ENCODE measurements at regions not wholly inside any gene's neighbourhood (a gene's known extent, or its start where the extent isn't known, plus 50 kb on each side); places are given as distances from the start of the nearest gene placed in this dataset.
A peak's percentile ranks its signal among the peaks of the same experiment; 100 is the strongest.

DNA sequence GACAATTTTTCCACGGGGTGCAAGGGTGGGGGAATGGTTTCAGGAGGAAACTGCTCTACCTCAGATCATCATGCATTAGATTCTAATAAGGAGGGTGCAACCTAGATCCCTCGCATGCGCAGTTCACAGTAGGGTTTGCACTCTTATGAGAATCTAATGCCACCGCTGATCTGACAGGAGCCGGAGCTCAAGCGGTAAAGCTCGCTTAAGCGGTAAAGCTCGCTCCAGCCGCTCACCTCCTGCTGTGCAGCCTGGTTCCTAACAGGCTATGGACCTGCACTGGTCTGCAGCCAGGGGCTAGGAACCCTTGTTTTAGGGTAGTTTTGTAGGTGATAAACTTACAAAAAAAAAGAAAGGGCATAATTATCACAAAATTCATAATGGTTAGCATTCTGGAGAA lies 53.9 kb upstream of the RYR3 start:
- ATAC-seq (no peak), DNase-seq (no peak)
- Histone ChIP-seq H2AFZ (ENCODE audit: low read length) (no peak overlapping the region), H3K27me3 (ENCODE audit: low read length) (peaks cover 65% of the 10 kb centered on the region), H3K9ac (ENCODE audit: low read length) (no peak overlapping the region), H3K4me3 (ENCODE audit: low read length) (no peak overlapping the region), H3K79me2 (ENCODE audit: low read length) (no peaks in the 10 kb centered on the region), H3K27ac (ENCODE audit: low read length) (no peak overlapping the region), H4K20me1 (ENCODE audit: low read length) (no peaks in the 10 kb centered on the region), H3K9me3 (ENCODE audit: low read length) (no peaks in the 10 kb centered on the region), H3K4me2 (ENCODE audit: low read length) (no peak overlapping the region), H3K36me3 (ENCODE audit: low read depth, low read length) (no peaks in the 10 kb centered on the region), H3K9me2 (replicated peaks; ENCODE audit: low read length) (no peaks in the 10 kb centered on the region), H3F3A (ENCODE audit: low read length, unreplicated experiment) (no peaks in the 10 kb centered on the region), H3K4me1 (ENCODE audit: insufficient read depth, low read length) (no peaks in the 10 kb centered on the region)
- CTCF ChIA-PET = no interaction called here
- intact Hi-C loops (cut with micrococcal nuclease) = no loop called here
- no TSS peak for BruUV-seq (replicated peaks)
- TF ChIP-seq, protein P1, sequence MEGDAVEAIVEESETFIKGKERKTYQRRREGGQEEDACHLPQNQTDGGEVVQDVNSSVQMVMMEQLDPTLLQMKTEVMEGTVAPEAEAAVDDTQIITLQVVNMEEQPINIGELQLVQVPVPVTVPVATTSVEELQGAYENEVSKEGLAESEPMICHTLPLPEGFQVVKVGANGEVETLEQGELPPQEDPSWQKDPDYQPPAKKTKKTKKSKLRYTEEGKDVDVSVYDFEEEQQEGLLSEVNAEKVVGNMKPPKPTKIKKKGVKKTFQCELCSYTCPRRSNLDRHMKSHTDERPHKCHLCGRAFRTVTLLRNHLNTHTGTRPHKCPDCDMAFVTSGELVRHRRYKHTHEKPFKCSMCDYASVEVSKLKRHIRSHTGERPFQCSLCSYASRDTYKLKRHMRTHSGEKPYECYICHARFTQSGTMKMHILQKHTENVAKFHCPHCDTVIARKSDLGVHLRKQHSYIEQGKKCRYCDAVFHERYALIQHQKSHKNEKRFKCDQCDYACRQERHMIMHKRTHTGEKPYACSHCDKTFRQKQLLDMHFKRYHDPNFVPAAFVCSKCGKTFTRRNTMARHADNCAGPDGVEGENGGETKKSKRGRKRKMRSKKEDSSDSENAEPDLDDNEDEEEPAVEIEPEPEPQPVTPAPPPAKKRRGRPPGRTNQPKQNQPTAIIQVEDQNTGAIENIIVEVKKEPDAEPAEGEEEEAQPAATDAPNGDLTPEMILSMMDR (conservative IDR thresholded peaks at IDR 0.05; ENCODE audit: low read depth, low read length) = no peak
- TF ChIP-seq EZH2 (IDR thresholded peaks at IDR 0.05; ENCODE audit: low read length, unreplicated experiment) (no peak), EZH2phosphoT487 (IDR thresholded peaks at IDR 0.05; ENCODE audit: borderline replicate concordance, low read length) (no peak)
- POLR2A ChIA-PET (ENCODE audit: unreplicated experiment) = no interaction called here

DNA sequence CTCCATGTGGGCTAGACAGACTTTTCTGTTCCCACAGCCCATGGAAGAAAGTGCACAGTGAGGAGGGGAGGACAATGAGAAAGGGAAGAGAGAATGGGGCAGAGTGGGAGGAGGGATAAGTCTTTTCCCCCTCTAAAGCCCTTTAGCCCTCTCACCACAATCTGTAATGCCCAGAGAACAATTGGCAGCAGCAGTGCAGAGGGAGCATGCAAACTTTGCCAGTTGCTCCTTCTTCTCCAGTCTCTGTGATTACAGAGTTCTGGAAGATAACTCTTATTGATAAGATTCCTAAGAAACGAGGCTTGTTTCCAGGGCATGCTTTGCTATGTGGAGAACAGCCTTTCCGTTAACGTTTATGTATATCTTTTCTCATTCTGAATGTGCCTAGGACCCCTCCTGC lies 50.0 kb upstream of the FMN1 start:
- TF ChIP-seq, protein P1 (conservative IDR thresholded peaks at IDR 0.05; ENCODE audit: low read depth, low read length) = no peak
- H3K79me2 ChIP-seq (ENCODE audit: low read length) = no peaks in the 10 kb centered on the region
- H3K4me2 ChIP-seq (ENCODE audit: low read length) = peak overlapping the region; percentile 47
- no peaks in the 10 kb centered on the region for H3K36me3 ChIP-seq (ENCODE audit: low read depth, low read length)
- no peaks in the 10 kb centered on the region for H3K9me3 ChIP-seq (ENCODE audit: low read length)
- H3K4me1 ChIP-seq (ENCODE audit: insufficient read depth, low read length) = peaks cover 39% of the 10 kb centered on the region
- ChIA-PET POLR2A (ENCODE audit: unreplicated experiment) (no interaction called here), CTCF (no interaction called here)
- 0 out of 2 replicates have a peak, but pooled peaks cover 6% of the 10 kb centered on the region for H3K27me3 ChIP-seq (ENCODE audit: low read length)
- peak overlapping the region; percentile 50 for H3K9ac ChIP-seq (ENCODE audit: low read length)
- H3K27ac ChIP-seq (ENCODE audit: low read length) = peak overlapping the region; percentile 81
- no TSS peak for BruUV-seq (replicated peaks)
- no peaks in the 10 kb centered on the region for H4K20me1 ChIP-seq (ENCODE audit: low read length)
- intact Hi-C loops (cut with micrococcal nuclease) = loop anchor here (5.0 kb wide), 1 partner anchor 33 kb away; no protein-coding TSS in a partner anchor
- ATAC-seq (no peak), DNase-seq (no peak)
- H2AFZ ChIP-seq (ENCODE audit: low read length) = no peak overlapping the region
- H3K4me3 ChIP-seq (ENCODE audit: low read length) = no peak overlapping the region
- no peaks in the 10 kb centered on the region for H3K9me2 ChIP-seq (replicated peaks; ENCODE audit: low read length)
- peaks cover 3% of the 10 kb centered on the region for H3F3A ChIP-seq (ENCODE audit: low read length, unreplicated experiment)

Data from PC-3 (cell line).